GM21619 (cell line): ENCODE measurements at regions not wholly inside any gene's neighbourhood (a gene's known extent, or its start where the extent isn't known, plus 50 kb on each side); places are given as distances from the start of the nearest gene placed in this dataset.

Source experiments
- ATAC-seq: cut with Tn5 transposase; IDR thresholded peaks from one replicate; pipeline ENCODE4 v1.9.1; 2021; ENCODE audit not compliant: unreplicated experiment

- no peak for ATAC-seq
Observed at GRCh38 chr15:91471468-91471867, 371.4 kb downstream of the SV2B start.

GRCh38 chr15:91472316-91472756 is 372.3 kb downstream of the SV2B start:
- ATAC-seq, result no peak

GRCh38 chr15:91473894-91474545 is 374.0 kb downstream of the SV2B start:
- ATAC-seq, result no peak

GRCh38 chr15:91476861-91477260 is 376.6 kb upstream of the SLCO3A1 start:
- ATAC-seq, result no peak

- no peak for ATAC-seq
Observed at GRCh38 chr15:91478717-91479191, 374.8 kb upstream of the SLCO3A1 start.

GRCh38 chr15:91480426-91480825 is 373.1 kb upstream of the SLCO3A1 start:
- no peak for ATAC-seq

GRCh38 chr15:91482799-91483198 is 370.7 kb upstream of the SLCO3A1 start:
- ATAC-seq, result no peak

- no peak for ATAC-seq
Observed at GRCh38 chr15:91484141-91484540, 369.4 kb upstream of the SLCO3A1 start.

- no peak for ATAC-seq
Observed at GRCh38 chr15:91488452-91488851, 365.1 kb upstream of the SLCO3A1 start.

- ATAC-seq, result no peak
Observed at GRCh38 chr15:91490211-91490610, 363.3 kb upstream of the SLCO3A1 start.

GRCh38 chr15:91491101-91491950 is 362.2 kb upstream of the SLCO3A1 start:
- ATAC-seq, result no peak

- no peak for ATAC-seq
Observed at GRCh38 chr15:91496754-91497691, 356.5 kb upstream of the SLCO3A1 start.

- ATAC-seq, result no peak
Observed at GRCh38 chr15:91498046-91498748, 355.3 kb upstream of the SLCO3A1 start.

- ATAC-seq, result no peak
Observed at GRCh38 chr15:91498749-91499062, 354.8 kb upstream of the SLCO3A1 start.

- ATAC-seq, result no peak
Observed at GRCh38 chr15:91499774-91500383, 353.6 kb upstream of the SLCO3A1 start.

- no peak for ATAC-seq
Observed at GRCh38 chr15:91508633-91509032, 344.9 kb upstream of the SLCO3A1 start.

- ATAC-seq, result no peak
Observed at GRCh38 chr15:91514147-91514546, 339.4 kb upstream of the SLCO3A1 start.

GRCh38 chr15:91515188-91515754 is 338.2 kb upstream of the SLCO3A1 start:
- ATAC-seq, result no peak

GRCh38 chr15:91516866-91517265 is 336.6 kb upstream of the SLCO3A1 start:
- no peak for ATAC-seq
